NT2/D1 (cell line): ENCODE measurements at regions not wholly inside any gene's neighbourhood (a gene's known extent, or its start where the extent isn't known, plus 50 kb on each side); places are given as distances from the start of the nearest gene placed in this dataset.
"Not testable (repeated sequence)": the region's sequence is repeated elsewhere in the genome, so short reads cannot be mapped to it uniquely, and the experiment has no call there.

Experiments
- DNase-seq: peaks from one replicate; pipeline ENCODE4 v3.0.0-alpha.2; 2011; ENCODE audit warnings: low read depth, low spot score
- H3K27me3 ChIP-seq: 2 replicates; pipeline ENCODE4 v1.6.0; 2011; ENCODE audit warnings: mild to moderate bottlenecking; ENCODE audit not compliant: insufficient read length, insufficient read depth
- H3K36me3 ChIP-seq: 2 replicates; pipeline ENCODE4 v1.6.1; 2011; ENCODE audit warnings: mild to moderate bottlenecking, low read length, mixed read lengths; ENCODE audit not compliant: insufficient read depth, insufficient read length
- H3K4me1 ChIP-seq: 2 replicates; pipeline ENCODE4 v1.5.1; 2011; ENCODE audit not compliant: insufficient read depth, insufficient read length
- H3K4me3 ChIP-seq: 2 replicates; pipeline ENCODE4 v1.5.1; 2011; ENCODE audit warnings: low read depth; ENCODE audit not compliant: insufficient read length
- H3K9ac ChIP-seq: 2 replicates; pipeline ENCODE4 v1.6.0; 2011; ENCODE audit warnings: low read depth; ENCODE audit not compliant: insufficient read length
- H3K9me3 ChIP-seq: 2 replicates; pipeline ENCODE4 v1.5.1; 2011; ENCODE audit warnings: mild to moderate bottlenecking, low read length; ENCODE audit not compliant: insufficient read depth
- SUZ12 ChIP-seq: IDR thresholded peaks from 2 replicates; pipeline ENCODE4 v1.6.1; 2011; ENCODE audit not compliant: insufficient read length, insufficient read depth; ENCODE audit errors: extremely low read depth
- YY1 ChIP-seq: IDR thresholded peaks from 2 replicates; pipeline ENCODE4 v1.6.1; 2011; ENCODE audit not compliant: insufficient read length, insufficient read depth
- ZNF274 ChIP-seq: IDR thresholded peaks from 2 replicates; pipeline ENCODE4 v1.6.1; 2011; ENCODE audit warnings: mild to moderate bottlenecking, low read depth, low read length

DNA sequence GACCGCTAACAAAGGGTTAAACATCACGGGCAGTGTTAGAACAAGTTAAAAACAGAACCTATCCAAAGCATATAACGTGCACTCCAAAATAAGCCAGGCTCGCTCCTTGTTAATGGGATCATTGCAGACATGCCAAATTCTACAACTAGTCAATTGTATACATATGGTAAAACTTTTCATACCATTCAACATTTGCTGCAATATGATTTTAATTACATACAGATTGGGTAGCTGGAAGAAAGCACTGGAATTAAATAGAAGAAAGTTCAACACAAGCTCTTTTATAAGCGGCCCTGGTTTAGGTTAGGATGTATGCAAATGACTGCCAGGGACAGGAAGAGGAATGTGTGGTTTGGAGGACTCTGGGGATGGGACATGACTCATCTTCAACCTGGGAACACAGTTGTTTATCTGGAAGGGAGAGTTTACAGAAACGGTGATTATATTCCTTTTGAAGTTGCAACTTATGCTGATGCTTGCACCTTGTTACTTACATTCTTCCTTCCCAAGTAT, 62.5 kb upstream of the TIAM2 start:
- TF ChIP-seq SUZ12, result no peak
- no peak for TF ChIP-seq YY1
- TF ChIP-seq ZNF274, result no peak
- no peaks in the 10 kb centered on the region for H3K4me1 ChIP-seq
- DNase-seq, result peak; percentile 61
- H3K9me3 ChIP-seq, result no peaks in the 10 kb centered on the region
- H3K4me3 ChIP-seq, result no peak overlapping the region
- no peaks in the 10 kb centered on the region for H3K27me3 ChIP-seq
- no peak overlapping the region for H3K9ac ChIP-seq
- no peaks in the 10 kb centered on the region for H3K36me3 ChIP-seq

DNA sequence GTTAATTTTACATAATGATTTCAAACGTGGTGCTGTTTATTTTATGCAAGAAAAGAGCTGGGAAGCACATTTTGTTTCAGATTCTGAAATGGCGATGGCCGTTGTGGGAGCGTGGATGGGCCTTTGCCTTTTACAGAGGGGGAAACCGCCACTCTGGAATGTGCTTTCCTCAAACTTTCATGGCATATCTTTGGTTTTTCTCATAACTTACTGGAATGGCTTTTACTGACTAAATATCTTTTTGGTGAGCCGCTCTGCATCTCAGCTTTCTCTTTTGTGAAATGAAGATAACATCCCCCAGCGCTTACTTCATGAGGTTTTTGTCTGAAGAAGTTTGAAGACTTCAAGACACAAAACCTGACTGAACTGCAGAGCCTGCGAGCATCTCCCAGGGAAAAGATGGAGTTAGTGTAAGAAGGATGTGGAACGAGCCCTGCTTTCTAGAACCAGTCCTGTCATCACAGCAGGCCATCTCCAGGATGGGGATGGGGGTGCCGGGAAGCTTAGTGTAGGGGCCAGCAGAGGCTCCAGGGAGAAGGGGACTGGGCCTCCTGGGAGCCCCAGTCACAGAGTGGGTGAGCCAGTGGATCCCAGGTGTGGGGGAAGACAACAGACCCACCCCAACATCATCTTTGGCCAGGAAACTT, 61.8 kb upstream of the TIAM2 start:
- no peak for DNase-seq
- Histone ChIP-seq H3K4me1 (no peaks in the 10 kb centered on the region), H3K9me3 (no peaks in the 10 kb centered on the region), H3K27me3 (no peaks in the 10 kb centered on the region), H3K36me3 (no peaks in the 10 kb centered on the region), H3K9ac (no peak overlapping the region), H3K4me3 (no peak overlapping the region)
- TF ChIP-seq ZNF274 (no peak), YY1 (no peak), SUZ12 (no peak)

DNA sequence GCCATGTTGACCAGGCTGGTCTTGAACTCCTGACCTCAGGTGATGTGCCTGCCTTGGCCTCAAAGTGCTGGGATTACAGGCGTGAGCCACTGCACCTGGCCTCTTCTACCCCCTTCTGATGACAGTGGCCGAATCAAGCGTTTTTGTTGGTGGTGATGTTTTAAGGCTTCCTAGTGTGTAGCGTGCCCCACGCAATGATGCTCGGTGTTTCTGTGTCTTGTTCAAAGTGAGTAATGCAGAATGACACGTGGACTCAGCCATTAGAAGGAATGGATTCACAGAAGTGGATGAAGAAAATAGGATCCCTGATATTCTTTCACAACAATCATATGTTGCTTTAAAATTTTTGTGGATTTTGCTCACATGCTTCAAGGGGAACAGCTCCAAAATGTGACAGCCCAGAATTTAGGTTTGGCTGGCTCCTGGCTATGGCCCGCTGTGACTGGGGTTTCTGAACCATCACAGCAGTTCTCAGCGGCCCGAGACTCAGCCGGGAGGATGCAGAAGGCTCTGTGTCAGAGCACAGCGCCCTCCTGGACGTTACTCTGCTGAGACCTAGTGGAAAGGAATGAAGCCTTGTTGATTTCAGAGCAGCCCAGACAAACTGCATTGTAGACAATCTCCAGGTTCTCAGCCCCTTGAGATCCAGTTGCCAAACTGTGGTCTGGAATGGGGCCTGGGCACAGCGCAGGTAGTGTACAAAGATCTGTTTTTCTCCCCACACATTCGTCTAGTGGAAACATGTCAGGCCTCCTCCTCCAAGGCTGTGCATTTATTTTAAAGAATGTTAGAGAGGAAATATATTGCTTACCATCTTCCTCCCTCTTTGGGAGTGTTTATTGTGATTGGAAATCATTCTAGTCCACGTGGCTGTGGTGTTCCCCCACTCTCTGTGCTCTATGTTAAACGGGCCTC, 57.6 kb upstream of the TIAM2 start:
- no peak for DNase-seq
- H3K9ac ChIP-seq, result no peak overlapping the region
- TF ChIP-seq ZNF274 (no peak), YY1 (no peak), SUZ12 (no peak)

DNA sequence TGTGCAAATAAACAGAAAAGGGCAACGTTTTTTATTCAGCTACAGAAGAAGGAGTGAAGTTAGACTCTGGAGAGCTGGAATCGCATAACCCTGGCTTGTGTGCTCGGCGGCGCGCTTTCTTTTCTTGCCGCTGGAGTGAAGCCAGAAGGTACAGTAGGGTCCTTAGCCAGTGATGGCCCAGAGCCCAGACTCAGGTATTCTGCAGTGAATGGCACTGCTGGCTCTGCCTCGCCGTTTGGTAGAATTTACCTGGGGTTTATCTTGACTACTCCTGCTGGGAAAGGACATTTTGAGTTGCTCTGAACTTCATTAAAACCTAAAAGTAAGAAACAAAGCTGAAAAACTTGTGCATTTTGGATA, 56.9 kb upstream of the TIAM2 start:
- TF ChIP-seq YY1, result no peak
- no peak for TF ChIP-seq SUZ12
- no peak for TF ChIP-seq ZNF274
- Histone ChIP-seq H3K9ac (no peak overlapping the region), H3K36me3 (no peaks in the 10 kb centered on the region), H3K9me3 (no peaks in the 10 kb centered on the region), H3K4me1 (no peaks in the 10 kb centered on the region), H3K4me3 (no peak overlapping the region), H3K27me3 (no peaks in the 10 kb centered on the region)
- DNase-seq, result no peak

More for the DNA sequence above, 57.6 kb upstream of the TIAM2 start:
- no peak overlapping the region for H3K4me3 ChIP-seq
- no peaks in the 10 kb centered on the region for H3K36me3 ChIP-seq
- H3K4me1 ChIP-seq, result no peaks in the 10 kb centered on the region
- no peaks in the 10 kb centered on the region for H3K27me3 ChIP-seq
- no peaks in the 10 kb centered on the region for H3K9me3 ChIP-seq

DNA sequence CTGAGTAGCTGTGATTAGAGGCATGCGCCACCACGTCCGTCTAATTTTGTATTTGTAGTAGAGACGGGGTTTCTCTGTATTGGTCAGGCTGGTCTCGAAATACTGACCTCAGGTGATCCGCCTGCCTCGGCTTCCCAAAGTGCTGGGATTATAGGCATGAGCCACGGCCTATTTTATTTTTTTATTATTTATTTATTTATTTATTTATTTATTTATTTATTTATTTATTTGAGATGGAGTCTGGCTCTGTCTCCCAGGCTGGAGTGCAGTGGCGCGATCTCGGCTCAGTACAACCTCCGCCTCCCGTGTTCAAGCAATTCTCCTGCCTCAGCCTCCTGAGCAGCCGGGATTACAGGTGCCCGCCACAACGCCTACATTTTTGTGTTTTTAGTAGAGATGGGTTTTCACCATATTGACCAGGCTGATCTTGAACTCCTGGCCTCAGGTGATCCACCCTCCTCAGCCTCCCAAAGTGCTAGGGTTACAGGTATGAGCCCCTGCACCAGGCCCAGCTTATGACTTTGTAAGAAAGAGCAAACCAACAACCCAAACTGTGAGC, 56.3 kb upstream of the TIAM2 start:
- not testable (repeated sequence) for H3K4me3 ChIP-seq, H3K9me3 ChIP-seq, H3K27me3 ChIP-seq, DNase-seq, H3K4me1 ChIP-seq, H3K9ac ChIP-seq, H3K36me3 ChIP-seq

DNA sequence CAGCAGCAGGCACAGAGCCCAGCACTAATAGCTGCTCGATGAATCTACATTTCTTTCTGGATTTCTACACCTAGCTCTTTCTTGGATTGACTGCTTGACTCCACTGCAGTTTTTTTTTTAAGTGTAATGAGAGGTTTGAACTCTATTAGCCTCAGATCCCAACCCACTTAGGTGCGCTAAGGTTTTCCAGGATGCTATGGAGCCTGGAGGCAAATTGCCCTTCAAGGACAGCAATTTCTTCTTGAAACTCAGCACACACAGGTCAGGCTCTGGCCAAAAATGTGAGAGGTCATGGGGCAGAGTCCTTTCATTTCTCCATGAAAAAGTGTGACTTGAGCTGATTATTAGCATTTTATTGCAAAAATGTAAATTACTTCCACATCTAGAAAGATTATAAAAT, 52.3 kb upstream of the TIAM2 start:
- TF ChIP-seq SUZ12 (no peak), ZNF274 (no peak), YY1 (no peak)
- no peaks in the 10 kb centered on the region for H3K9me3 ChIP-seq
- no peak overlapping the region for H3K9ac ChIP-seq
- no peak overlapping the region for H3K4me3 ChIP-seq
- no peaks in the 10 kb centered on the region for H3K27me3 ChIP-seq
- no peak for DNase-seq
- H3K4me1 ChIP-seq, result no peaks in the 10 kb centered on the region
- H3K36me3 ChIP-seq, result no peaks in the 10 kb centered on the region

DNA sequence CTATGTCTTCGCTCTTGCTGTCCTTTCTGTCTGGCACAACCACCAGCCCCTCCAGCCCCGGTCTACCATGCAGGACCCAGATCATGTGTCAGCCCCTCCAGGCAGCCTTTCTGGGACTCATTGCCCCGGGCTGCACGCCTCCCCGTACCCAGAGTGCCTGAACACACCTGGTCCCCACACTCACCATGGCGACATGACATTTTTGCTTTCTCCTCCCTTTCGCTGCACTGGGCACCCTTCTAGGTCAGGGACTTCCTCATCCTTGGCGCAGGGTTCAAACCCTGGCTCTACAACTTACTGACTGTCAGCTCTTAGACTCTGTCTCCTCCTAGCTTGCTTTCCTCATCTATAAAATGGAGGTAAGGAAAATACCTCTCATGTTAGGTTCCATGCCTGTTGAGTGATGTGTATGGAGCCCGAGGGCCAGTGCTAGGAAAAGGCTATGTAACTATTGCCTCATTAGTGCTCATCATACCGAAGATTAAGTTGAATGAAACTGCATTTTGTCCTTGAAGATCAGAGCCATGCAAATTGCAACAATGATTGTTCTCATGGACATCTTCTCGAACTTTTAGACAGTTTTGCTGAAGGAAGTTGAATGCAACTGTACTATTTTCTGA, 49.7 kb upstream of the TIAM2 start:
- TF ChIP-seq SUZ12 (no peak), ZNF274 (no peak), YY1 (no peak)
- Histone ChIP-seq H3K4me1 (no peaks in the 10 kb centered on the region), H3K36me3 (no peaks in the 10 kb centered on the region), H3K27me3 (no peaks in the 10 kb centered on the region), H3K9me3 (no peaks in the 10 kb centered on the region), H3K4me3 (no peak overlapping the region), H3K9ac (no peak overlapping the region)
- DNase-seq, result no peak
